Stimulated activated CD8-positive, alpha-beta memory T cell treated with anti-CD3 and anti-CD28 coated beads, Interleukin-12 subunit alpha, Interleukin-12 subunit beta, amount 100 ng/mL, for 1 hour (primary cell): ENCODE measurements at regions not wholly inside any gene's neighbourhood (a gene's known extent, or its start where the extent isn't known, plus 50 kb on each side); places are given as distances from the start of the nearest gene placed in this dataset.

Experiments used
- DNase-seq: peaks from one replicate; pipeline ENCODE4 v3.0.0-alpha.2; 2020; ENCODE audit warnings: low read depth

GRCh38 chr6:105907991-105908390, 178.1 kb upstream of the PRDM1 start:
- DNase-seq, result no peak

- no peak for DNase-seq
Observed at GRCh38 chr6:105907301-105907700, 178.8 kb upstream of the PRDM1 start.

GRCh38 chr6:105902401-105903031, 183.6 kb upstream of the PRDM1 start:
- no peak for DNase-seq

DNA sequence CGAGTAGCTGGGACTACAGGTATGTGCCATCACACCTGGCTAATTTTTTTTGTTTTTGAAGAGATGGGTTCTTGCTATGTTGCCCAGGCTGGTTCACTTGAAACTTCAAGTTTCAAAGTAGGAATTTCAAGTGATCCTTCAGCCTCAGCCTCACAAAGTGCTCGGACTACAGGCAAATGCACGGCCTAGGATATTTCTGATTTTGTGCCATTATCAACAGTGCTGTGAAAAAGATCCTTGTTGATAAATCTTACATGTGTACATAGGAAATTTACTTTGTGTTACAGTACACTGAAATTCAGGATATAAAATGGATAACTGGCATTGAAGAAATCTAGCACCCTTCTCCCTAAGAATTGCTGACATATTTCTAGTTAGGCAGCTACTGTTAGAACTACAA, 184.6 kb upstream of the PRDM1 start:
- no peak for DNase-seq

DNA sequence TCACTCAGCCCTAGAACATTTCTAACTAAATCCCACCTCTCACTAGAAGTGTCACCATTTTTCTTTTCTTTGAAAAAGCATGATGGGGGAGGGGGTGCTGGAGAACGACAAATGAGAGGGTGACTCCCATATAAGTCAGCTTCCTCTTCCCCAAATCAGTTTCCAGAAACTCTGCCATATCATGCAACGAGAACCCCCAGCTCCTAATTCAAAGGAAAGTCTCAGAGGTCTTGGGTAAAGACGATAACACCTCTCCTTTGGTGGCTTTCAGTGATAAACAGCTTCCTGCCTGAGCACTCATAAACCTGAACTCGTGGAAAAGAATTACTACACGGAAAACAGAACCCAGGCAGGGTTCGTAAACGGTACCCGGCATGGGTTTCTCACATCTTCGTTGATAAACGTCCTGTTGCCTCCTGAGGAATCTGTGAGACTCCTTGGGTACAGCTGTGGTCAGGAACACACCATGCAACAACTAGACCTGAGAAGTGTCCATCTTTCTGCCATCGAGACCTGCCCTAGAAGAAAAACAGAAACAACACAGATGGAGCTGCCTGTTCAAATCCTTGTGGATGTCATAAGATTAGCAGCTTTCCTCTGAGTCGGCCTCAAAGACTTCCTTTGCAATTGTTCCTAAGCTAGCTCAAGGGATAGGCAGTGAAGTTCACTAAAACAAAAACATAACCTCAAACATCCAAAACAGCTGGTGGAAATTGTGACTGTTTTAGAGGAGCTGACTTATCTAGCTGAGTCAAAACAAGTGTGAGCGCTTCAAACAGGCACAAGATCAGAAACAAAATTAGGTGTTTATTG, 185.8 kb upstream of the PRDM1 start:
- DNase-seq, result no peak

- DNase-seq, result no peak
Observed at GRCh38 chr6:105898286-105898685, 187.8 kb upstream of the PRDM1 start.

- DNase-seq, result no peak
Observed at GRCh38 chr6:105897131-105897530, 189.0 kb upstream of the PRDM1 start.

DNA sequence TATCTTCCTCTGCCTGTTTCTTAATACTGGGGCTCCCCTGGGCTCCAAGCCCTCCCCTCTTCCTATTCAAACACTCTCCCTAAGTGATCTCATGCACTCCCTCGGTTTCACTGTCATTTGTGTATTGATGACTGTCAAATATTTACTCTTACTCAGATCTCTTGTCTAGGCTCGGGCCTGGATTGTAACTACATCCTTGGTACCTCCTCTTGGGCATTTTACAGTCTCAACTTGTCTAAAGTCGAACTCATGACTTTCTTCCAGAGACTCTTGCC, 189.4 kb upstream of the PRDM1 start:
- no peak for DNase-seq

DNA sequence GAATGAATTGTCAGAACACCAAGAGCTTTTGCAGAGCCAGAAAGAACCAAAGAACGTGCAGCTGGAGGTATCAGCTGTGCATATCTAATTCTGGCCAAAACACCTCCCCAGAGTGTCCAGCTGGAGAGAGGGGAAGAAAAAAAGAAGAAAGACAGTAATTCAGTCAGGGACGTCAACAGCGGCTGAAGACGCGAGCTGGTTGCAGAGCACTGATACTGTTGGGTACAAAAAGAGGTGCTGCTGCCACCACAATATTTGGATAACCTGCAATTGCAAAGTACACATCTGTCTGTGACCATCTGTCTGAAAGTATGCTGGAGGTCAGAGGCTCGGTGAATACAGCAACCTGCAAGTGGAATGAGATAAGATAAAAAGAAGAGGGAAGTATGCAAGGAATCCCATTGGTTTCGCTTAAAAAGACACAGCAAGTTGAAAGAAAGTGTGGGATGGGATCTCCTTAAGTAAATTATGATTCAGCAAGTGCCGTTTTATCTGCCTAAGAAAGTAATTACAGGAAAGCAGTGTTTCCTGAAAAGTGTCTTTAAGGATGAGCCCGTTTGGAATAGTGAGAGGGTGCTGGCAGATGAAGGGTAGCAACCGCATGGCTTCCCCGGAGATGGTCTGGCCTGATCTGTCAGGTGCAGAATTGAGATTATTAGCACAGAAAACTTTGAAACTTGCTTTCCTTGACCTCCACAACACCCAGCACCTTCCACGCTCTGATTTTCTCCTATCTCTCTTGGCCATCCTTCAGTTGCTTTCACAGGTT, 189.9 kb upstream of the PRDM1 start:
- no peak for DNase-seq

DNA sequence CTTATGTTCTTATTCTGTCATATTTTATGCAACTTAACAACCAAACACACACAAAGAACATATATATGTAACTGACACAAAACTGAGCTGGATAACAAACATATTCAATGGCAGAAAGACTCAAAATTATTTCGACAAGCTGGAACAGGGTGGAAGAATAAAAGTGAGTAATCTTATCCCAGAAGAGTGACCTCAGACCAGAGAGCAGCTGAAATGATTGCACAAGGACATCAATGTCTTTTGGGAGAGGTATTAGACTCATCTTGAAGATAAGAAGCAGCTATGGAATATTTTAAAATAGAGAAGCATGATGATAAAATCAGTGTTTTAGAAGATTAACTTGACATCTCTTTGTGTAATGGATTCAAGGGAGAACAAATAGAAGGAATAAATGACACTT, 191.6 kb upstream of the PRDM1 start:
- DNase-seq, result no peak

GRCh38 chr6:105893741-105894140, 192.4 kb upstream of the PRDM1 start:
- DNase-seq, result no peak

DNA sequence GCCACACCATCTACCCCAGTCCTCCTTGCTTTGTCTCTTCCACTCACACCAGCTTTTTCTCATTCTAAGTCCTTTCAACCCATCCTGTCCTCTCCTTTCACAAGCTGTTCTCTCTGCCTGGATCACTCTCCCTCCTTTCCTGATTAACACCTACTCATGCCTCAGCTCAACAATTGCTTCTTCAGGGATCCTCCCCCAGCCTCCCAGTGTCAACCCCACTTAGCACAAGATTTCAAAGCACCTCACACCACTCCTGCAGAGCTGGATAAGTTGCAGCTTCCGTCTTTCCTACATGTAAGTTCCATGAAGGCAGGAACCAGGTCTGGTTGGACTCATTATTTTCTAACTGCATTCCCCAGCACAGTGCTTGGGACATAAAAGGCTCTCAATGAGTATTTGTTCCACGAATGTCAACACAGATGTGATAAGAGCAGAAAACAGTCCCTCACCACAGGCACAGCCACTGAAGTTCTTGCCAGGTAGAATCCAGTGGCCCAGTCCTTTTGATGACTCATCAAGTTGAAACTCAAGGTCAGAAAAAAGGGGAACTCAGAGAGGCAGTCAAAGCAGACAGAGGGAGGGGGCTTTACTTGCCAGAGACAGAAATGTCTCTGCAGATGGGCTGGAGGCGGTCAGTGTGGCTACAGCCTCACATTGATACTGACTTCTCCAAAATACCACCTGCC, 193.4 kb upstream of the PRDM1 start:
- no peak for DNase-seq

GRCh38 chr6:105890521-105891244, 195.5 kb upstream of the PRDM1 start:
- no peak for DNase-seq

- no peak for DNase-seq
Observed at GRCh38 chr6:105889902-105890301, 196.2 kb upstream of the PRDM1 start.

DNA sequence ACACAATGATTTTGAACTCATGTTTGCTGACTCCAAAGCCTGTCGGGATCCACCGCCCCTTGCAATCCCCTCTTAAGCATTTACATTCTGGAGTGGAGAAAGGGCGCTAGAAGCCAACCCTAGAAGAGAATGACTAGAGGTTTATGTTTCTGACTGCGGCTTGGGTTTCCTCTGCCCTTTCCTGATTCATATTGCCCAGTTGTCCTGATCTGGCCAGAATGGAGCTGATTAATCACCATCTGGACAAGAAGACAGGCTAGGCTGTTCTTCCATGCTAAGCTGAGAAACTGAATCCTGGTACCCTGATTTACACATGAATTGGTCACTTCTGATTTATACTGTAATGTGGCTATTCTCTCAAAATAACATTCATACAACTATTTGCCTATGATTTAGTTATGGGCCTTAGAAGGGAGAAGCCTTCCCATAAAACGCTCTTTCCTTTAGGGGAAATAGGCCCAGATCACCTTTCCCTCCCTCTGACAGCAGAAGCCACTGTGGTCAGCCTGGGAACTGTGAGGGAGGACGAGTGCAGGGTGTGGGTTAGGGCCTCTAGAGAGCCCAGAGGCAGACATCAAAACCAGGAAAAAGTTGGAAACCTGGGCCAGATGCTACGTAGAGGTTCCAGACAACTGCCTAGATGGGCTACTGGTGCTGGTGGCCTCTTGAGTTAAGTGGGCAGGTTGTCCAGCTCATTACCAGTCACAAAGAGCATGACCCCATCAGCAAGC, 199.2 kb upstream of the PRDM1 start:
- DNase-seq, result no peak

GRCh38 chr6:105886066-105886813, 199.9 kb upstream of the PRDM1 start:
- no peak for DNase-seq

DNA sequence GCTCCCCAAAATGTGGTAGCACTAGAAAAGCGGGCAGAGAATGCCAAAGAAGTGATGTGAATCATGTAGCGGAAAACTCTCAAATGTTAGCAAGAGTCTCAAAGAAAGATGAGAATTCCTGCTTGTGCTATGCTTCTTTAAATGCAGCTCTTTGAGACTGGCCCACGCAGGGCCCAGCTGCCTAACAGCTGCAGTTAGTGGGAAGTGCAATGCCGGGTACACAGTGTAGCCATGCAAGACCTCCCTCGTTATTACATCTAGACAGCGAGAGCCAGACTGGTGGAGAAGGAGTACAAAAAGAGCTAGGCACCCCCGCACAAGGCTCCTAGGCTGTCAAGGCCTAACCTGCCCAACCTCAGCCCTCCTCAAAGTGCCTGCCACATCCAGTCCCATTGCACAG, 201.7 kb upstream of the PRDM1 start:
- no peak for DNase-seq

GRCh38 chr6:105884011-105884410, 202.1 kb upstream of the PRDM1 start:
- DNase-seq, result no peak

DNA sequence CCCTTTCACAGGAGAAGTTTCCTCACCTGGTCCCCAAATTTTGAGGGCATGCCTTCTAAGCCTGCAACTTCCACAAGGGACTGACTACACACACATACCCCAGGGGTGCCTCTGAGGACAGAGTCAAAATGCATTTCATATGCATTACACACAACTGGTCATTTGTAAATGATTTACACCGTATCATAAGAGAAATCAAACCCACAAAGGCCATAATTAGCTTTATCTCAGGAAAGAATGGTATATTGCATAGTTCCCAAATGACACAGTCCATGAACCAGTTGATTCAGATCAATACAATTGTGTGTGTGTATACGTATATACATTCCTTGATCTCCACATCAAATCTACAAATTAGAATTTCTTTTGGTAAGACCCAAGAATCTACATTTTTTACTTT, 203.3 kb upstream of the PRDM1 start:
- no peak for DNase-seq

DNA sequence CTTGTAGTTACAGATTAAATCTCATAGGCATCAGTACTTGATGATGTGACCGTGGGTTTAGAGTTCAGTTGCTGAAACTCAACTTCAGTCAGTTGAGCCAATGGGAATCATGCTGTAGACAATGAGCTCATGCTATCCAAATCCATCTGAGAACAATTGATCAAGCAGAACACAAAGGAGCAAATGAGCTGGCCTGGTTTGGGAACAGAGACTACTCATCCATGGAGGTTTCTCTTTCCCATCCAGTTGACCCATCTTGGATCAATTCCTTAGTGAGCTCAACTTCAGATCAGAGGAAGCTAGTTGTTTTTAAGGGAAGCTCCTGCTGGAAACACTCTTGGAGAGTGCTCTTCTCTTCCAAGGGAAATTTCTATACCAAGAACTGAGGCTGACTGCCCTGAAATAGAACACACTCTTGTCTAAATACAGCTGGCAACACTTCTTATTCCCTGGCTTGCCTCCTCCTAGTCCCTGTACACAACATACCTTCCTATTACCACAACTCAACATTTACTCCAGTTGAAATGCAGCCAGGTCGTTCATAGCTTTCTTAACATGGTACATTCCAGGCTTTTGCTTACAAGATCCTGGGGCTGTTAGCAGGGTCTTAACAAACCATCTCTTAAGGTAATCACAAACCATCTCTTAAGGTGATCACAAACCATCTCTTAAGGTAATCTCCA, 203.9 kb upstream of the PRDM1 start:
- DNase-seq, result no peak
